ENCODE measurements at regions not wholly inside any gene's neighbourhood (a gene's known extent, or its start where the extent isn't known, plus 50 kb on each side); places are given as distances from the start of the nearest gene placed in this dataset.

GRCh38 chr13:65601855-65602254 lies 1628.3 kb downstream of the PCDH9 start (continued):
- TF ChIP-seq TOPORS (CRISPR knock-in tag; IDR thresholded peaks at IDR 0.05) (no peak), ZNF788 (CRISPR knock-in tag; IDR thresholded peaks at IDR 0.05; ENCODE audit: borderline replicate concordance) (no peak), KDM5A (IDR thresholded peaks at IDR 0.05; ENCODE audit: borderline replicate concordance, low read length) (no peak), SIN3B (IDR thresholded peaks at IDR 0.05; ENCODE audit: low read length) (no peak), BRF2 (CRISPR knock-in tag; IDR thresholded peaks at IDR 0.05) (no peak), ZNF460 (CRISPR knock-in tag; IDR thresholded peaks at IDR 0.05; ENCODE audit: borderline replicate concordance) (no peak), ZSCAN30 (CRISPR knock-in tag; IDR thresholded peaks at IDR 0.05) (no peak), SALL2 (CRISPR knock-in tag; IDR thresholded peaks at IDR 0.05) (no peak), PBX2 (CRISPR knock-in tag; IDR thresholded peaks at IDR 0.05) (no peak), ZNF607 (CRISPR knock-in tag; IDR thresholded peaks at IDR 0.05; ENCODE audit: borderline replicate concordance) (no peak), HINFP (CRISPR knock-in tag; IDR thresholded peaks at IDR 0.05; ENCODE audit: low read depth) (no peak)

- DNase-seq (ENCODE audit: low spot score): no peak
- TF ChIP-seq DZIP1 (CRISPR knock-in tag; IDR thresholded peaks at IDR 0.05) (no peak), CREB1 (IDR thresholded peaks at IDR 0.05) (peak; percentile 34; the same call in 1 of the 2 replicates), CREB1 (CRISPR knock-in tag; IDR thresholded peaks at IDR 0.05) (no peak)
- Histone ChIP-seq H3K27ac (ENCODE audit: extremely low read length, insufficient read depth, low read length) (no peak overlapping the region), H2AFZ (ENCODE audit: low read length) (no peak overlapping the region), H3K79me2 (ENCODE audit: insufficient read depth, low read length) (no peaks in the 10 kb centered on the region), H3K36me3 (replicated peaks in 1 of 2; ENCODE audit: control insufficient read depth in 1 of 2, insufficient read depth in 2 of 2, low read length in 2 of 2) (no peaks in the 10 kb centered on the region), H3K9me3 (ENCODE audit: low read length) (no peaks in the 10 kb centered on the region; the same call in 1 of the 2 replicates), H3K4me2 (ENCODE audit: low read depth, low read length) (no peak overlapping the region), H3K4me3 (replicated peaks in 1 of 3; ENCODE audit: insufficient read depth in 1 of 3, low read depth in 2 of 3, low read length in 3 of 3) (no peak overlapping the region), H3K4me1 (ENCODE audit: insufficient read depth, low read length) (no peaks in the 10 kb centered on the region), H4K20me1 (ENCODE audit: insufficient read depth, low read length) (no peaks in the 10 kb centered on the region), H3K9ac (ENCODE audit: insufficient read depth, low read depth, low read length) (no peak overlapping the region), H3K27me3 (ENCODE audit: control insufficient read depth in 1 of 2, insufficient read depth in 2 of 2, low read length in 2 of 2) (no peaks in the 10 kb centered on the region)
- ChIA-PET CTCF (ENCODE audit: low intra/inter-chr PET ratio, low total read pairs) (no interaction called here), POLR2A (no interaction called here)
- no TSS peak for BruUV-seq (replicated peaks)
- no peak for ATAC-seq
- in situ Hi-C loops (cut with HindIII; ENCODE audit: extremely low pct_ligation_motif_present, low pct_unique_long_range_greater_than_20kb) (no loop called here), intact Hi-C loops (cut with micrococcal nuclease; ENCODE audit: unreplicated experiment) (no loop called here)
- no peak for FAIRE-seq
- 11% methylated on average over 4 of the region's 4 CpGs for WGBS (ENCODE audit: low lambda C conversion rate)
These were observed 1629.4 kb downstream of the PCDH9 start for GRCh38 chr13:65600702-65601101.
